Right lobe of liver (tissue), 4 donors: ENCODE measurements at regions not wholly inside any gene's neighbourhood (a gene's known extent, or its start where the extent isn't known, plus 50 kb on each side); places are given as distances from the start of the nearest gene placed in this dataset.

Source experiments
- CTCF ChIP-seq, 4 donors: fragments of 200-600 bp in 3 of 4; fragments of 450-650 bp in 1 of 4; IDR thresholded peaks; one replicate each; pipeline versions ENCODE4 v1.5.1 to v1.8.0; 2016 to 2022; ENCODE audit warnings: antibody characterized with exemption in 4 of 4, mild to moderate bottlenecking in 2 of 4
- POLR2A ChIP-seq: fragments of 450-650 bp; IDR thresholded peaks from one replicate; pipeline ENCODE4 v1.6.1; 2017; ENCODE audit warnings: antibody characterized with exemption, mild to moderate bottlenecking
- donor health status: DM: no; HTN: no; CAD: no.
- donor health status: DM: no; HTN: no; CAD: no.
- donor health status: DM: no; HTN: yes; CAD: no.

DNA sequence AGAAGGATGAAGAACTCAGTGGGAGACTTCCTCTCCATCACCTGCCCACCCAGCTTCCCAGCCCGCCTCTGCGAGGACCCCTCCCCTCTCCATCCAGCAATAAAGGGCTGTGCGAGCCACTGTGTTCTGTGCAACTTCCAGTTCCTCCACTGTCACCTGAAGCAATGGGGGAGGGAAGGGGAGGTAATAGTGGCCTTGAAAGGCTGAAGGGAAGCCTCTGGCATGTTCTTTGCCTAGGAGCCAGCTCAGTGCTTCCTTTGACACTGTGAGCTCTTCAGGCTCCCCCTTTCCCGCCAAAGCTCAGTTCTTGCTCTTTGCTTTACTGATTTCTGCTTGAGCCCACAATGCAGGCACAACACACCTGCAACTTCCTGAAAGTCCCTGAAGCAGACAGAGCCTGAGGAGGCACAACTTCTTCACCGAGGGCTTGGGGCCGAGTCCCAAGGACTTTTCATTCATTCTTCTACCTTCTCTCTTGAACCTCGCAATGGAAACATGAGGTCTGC is 73.2 kb upstream of the DOCK9 start:
- no peak for TF ChIP-seq CTCF (IDR thresholded peaks at IDR 0.05)
- TF ChIP-seq POLR2A, result no peak
